ENCODE measurements at regions not wholly inside any gene's neighbourhood (a gene's known extent, or its start where the extent isn't known, plus 50 kb on each side); places are given as distances from the start of the nearest gene placed in this dataset.

DNA sequence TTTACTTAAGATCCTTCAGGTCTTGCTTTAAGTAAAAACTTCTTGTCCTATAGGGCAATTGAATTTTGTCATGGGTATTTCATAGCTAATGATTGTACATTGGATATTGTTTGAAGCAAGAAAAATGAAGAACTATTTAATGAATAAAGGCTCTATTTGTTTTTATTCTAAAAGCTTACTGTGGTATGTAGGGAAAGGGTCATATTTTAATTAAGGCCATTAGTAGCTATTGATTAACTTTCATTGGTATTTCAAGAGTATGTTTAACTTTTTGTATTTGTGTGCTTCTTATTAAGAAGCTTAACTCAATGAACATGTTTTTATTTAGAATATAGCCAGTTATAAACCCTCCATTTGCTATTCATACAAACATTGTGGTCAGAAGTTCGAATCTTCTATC lies 1951.8 kb upstream of the ADGRL3 start:
- TF ChIP-seq, protein P1, sequence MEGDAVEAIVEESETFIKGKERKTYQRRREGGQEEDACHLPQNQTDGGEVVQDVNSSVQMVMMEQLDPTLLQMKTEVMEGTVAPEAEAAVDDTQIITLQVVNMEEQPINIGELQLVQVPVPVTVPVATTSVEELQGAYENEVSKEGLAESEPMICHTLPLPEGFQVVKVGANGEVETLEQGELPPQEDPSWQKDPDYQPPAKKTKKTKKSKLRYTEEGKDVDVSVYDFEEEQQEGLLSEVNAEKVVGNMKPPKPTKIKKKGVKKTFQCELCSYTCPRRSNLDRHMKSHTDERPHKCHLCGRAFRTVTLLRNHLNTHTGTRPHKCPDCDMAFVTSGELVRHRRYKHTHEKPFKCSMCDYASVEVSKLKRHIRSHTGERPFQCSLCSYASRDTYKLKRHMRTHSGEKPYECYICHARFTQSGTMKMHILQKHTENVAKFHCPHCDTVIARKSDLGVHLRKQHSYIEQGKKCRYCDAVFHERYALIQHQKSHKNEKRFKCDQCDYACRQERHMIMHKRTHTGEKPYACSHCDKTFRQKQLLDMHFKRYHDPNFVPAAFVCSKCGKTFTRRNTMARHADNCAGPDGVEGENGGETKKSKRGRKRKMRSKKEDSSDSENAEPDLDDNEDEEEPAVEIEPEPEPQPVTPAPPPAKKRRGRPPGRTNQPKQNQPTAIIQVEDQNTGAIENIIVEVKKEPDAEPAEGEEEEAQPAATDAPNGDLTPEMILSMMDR (IDR thresholded peaks at IDR 0.05; ENCODE audit: borderline replicate concordance): no peak
- DNase-seq: no peak
- intact Hi-C loops (cut with micrococcal nuclease): no loop called here
- Histone ChIP-seq H3K9me3 (replicated peaks) (peaks cover under 1% of the 10 kb centered on the region), H3K27ac (replicated peaks) (no peak overlapping the region), H3K4me1 (no peaks in the 10 kb centered on the region), H3K36me3 (no peaks in the 10 kb centered on the region), H3K4me3 (no peak overlapping the region), H3K27me3 (ENCODE audit: low read depth) (no peaks in the 10 kb centered on the region)

DNA sequence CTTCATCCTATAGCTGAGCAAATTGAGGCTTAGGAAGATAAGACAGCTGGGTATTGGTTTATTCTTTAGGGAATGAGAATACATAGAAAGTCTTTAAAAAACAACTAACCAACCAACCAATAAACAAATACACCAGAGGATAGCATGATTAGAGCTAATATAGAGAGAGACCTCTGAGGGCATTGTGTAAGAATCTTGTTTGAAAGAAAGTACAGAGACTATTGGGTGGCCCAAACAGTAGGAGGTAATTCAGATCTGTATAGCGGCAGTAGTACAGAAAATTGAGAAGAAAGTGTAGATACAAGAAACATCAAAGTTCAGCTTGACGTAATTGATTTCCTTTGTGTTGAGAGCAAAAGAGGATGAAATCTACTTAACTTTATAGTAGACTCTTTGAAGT lies 1951.0 kb upstream of the ADGRL3 start:
- intact Hi-C loops (cut with micrococcal nuclease): no loop called here
- Histone ChIP-seq H3K27ac (replicated peaks) (no peak overlapping the region), H3K27me3 (ENCODE audit: low read depth) (no peaks in the 10 kb centered on the region), H3K4me3 (no peak overlapping the region), H3K9me3 (replicated peaks) (no peaks in the 10 kb centered on the region), H3K4me1 (no peaks in the 10 kb centered on the region), H3K36me3 (no peaks in the 10 kb centered on the region)
- TF ChIP-seq, protein P1 (IDR thresholded peaks at IDR 0.05; ENCODE audit: borderline replicate concordance): no peak
- DNase-seq: no peak

DNA sequence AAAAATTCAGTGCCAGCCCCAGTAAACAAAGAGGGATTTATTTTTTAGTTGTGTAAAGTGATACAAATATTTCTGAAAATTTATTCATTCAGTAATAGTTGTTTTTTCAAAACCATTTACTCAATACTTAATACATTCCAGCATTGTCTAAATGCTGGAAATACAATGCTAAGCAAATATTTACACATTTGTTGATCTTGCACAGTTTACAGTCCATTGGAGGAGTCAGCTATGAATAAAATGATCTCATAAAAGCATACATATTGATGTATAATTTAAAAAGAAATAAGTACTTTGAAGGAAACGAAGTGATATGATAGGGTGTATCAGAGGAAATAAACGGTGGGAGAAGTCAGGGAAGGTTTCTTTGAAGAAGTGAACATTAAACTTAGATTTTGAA lies 1942.1 kb upstream of the ADGRL3 start:
- TF ChIP-seq, protein P1 (IDR thresholded peaks at IDR 0.05; ENCODE audit: borderline replicate concordance): no peak
- intact Hi-C loops (cut with micrococcal nuclease): no loop called here
- Histone ChIP-seq H3K36me3 (no peaks in the 10 kb centered on the region), H3K9me3 (replicated peaks) (no peaks in the 10 kb centered on the region), H3K27ac (replicated peaks) (no peak overlapping the region), H3K27me3 (ENCODE audit: low read depth) (no peaks in the 10 kb centered on the region), H3K4me1 (no peaks in the 10 kb centered on the region), H3K4me3 (no peak overlapping the region)
- DNase-seq: no peak

DNA sequence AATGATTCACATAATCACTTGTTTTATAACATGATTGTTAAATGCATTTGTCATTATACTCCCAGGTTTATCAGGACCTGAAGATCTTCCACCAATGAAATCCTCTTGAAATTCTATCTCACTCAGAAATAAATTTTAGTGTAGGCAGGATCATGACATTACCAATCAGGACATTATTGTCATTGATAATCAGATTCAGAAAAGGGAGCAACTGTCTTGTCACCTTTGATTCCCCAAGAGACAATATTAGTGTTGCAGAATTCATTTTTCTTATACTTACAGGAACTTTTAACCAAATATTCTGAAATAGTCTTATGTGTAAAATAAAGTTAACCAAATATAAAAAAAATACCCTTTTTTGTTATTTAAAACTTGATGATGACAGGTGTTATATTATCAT lies 1892.5 kb upstream of the ADGRL3 start:
- intact Hi-C loops (cut with micrococcal nuclease): no loop called here
- H3K9me3 ChIP-seq (replicated peaks): peaks cover 10% of the 10 kb centered on the region

DNA sequence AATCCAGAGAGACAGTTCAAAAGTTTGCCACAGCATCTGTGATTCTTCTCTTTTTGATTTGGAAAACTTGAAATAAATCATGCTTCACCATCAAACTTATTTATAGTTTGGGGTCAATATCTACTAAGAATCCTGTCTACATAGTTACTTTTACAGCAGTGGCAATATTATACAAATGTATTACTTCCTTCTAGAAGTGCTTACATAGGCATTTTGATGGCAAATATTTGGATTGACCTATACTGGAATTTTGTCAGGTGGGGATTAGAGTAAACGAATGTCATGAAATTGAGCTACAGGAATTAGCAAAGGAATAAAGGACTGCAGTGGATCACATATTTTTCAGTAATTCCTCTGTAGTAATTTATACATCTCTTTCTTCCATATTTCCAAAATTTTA lies 1885.5 kb upstream of the ADGRL3 start:
- intact Hi-C loops (cut with micrococcal nuclease): no loop called here
- H3K4me3 ChIP-seq: no peak overlapping the region
- H3K36me3 ChIP-seq: no peaks in the 10 kb centered on the region
- H3K4me1 ChIP-seq: no peaks in the 10 kb centered on the region
- H3K9me3 ChIP-seq (replicated peaks): peaks cover 4% of the 10 kb centered on the region
- DNase-seq: no peak
- H3K27me3 ChIP-seq (ENCODE audit: low read depth): no peaks in the 10 kb centered on the region
- TF ChIP-seq, protein P1 (IDR thresholded peaks at IDR 0.05; ENCODE audit: borderline replicate concordance): no peak
- H3K27ac ChIP-seq (replicated peaks): no peak overlapping the region

More for the DNA sequence above, 1892.5 kb upstream of the ADGRL3 start:
- TF ChIP-seq, protein P1 (IDR thresholded peaks at IDR 0.05; ENCODE audit: borderline replicate concordance): no peak
- Histone ChIP-seq H3K27ac (replicated peaks) (no peak overlapping the region), H3K4me3 (no peak overlapping the region), H3K36me3 (no peaks in the 10 kb centered on the region), H3K27me3 (ENCODE audit: low read depth) (no peaks in the 10 kb centered on the region), H3K4me1 (no peaks in the 10 kb centered on the region)
- DNase-seq: no peak

DNA sequence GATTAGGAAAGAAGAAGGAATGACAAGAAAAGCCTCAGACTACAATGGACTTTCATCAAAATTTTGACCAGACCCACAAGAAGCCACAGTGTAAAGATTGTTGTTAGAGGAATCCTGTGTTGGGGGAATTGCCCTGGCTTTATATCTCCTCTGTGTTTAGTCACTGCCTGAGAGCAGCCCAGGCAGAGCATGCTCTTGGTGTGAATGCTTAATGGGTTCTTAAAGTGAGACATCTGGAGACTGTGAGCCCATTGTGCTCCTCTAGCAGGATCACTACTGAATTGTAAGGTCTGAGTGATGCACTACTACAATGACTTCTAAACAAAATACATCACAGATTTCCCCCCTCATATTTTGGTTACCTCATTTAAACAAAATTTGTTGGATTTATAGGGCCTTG lies 1860.5 kb upstream of the ADGRL3 start:
- no peak overlapping the region for H3K27ac ChIP-seq (replicated peaks)
- no peaks in the 10 kb centered on the region for H3K4me1 ChIP-seq
- no peak for DNase-seq
- H3K27me3 ChIP-seq (ENCODE audit: low read depth): no peaks in the 10 kb centered on the region
- H3K36me3 ChIP-seq: no peaks in the 10 kb centered on the region
- peaks cover 6% of the 10 kb centered on the region for H3K9me3 ChIP-seq (replicated peaks)
- TF ChIP-seq, protein P1 (IDR thresholded peaks at IDR 0.05; ENCODE audit: borderline replicate concordance): no peak
- intact Hi-C loops (cut with micrococcal nuclease): no loop called here
- no peak overlapping the region for H3K4me3 ChIP-seq

Data from left ventricle myocardium inferior (tissue), 1 donor.